DND-41 (cell line): ENCODE measurements at regions not wholly inside any gene's neighbourhood (a gene's known extent, or its start where the extent isn't known, plus 50 kb on each side); places are given as distances from the start of the nearest gene placed in this dataset.

Experiments used
- CTCF ChIP-seq: IDR thresholded peaks from 2 replicates; pipeline ENCODE4 v1.5.1; 2012; ENCODE audit warnings: borderline replicate concordance, low read length, moderate library complexity, mild to moderate bottlenecking; ENCODE audit not compliant: poor library complexity, severe bottlenecking; ENCODE audit errors: extremely low read depth
- EZH2 ChIP-seq: IDR thresholded peaks from 3 replicates; pipeline ENCODE4 v1.6.1; 2012; ENCODE audit warnings: borderline replicate concordance, low read depth, mild to moderate bottlenecking, moderate library complexity, low read length, inconsistent platforms; ENCODE audit not compliant: severe bottlenecking

DNA sequence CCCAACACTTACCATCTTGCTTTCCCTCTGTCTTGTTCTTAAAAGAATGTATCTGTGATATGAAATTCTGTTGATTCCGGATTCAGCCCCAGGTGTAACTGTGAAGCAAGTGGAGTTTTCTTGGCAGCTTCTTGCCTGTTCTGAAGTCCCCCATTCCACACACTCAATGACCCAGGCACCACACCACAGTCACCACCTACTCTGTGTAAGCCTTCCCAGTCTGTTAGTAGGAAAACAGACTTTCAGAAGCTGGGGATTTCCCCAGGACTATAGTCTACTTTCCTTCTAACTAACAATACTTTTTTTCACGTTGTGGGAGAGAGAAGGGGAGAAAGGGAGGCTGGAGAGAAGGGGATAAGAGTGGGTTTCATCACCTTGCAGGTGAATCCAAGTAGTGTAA, 299.1 kb upstream of the PROX1 start:
- TF ChIP-seq CTCF: no peak
- no peak for TF ChIP-seq EZH2
